GM12875 (cell line): ENCODE measurements at regions not wholly inside any gene's neighbourhood (a gene's known extent, or its start where the extent isn't known, plus 50 kb on each side); places are given as distances from the start of the nearest gene placed in this dataset.

Experiments
- H3K4me3 ChIP-seq: one replicate; pipeline ENCODE4 v1.5.1; 2011; ENCODE audit warnings: low read depth, low read length, control low read depth
- CTCF ChIP-seq: IDR thresholded peaks from 2 replicates; pipeline ENCODE4 v1.5.1; 2011; ENCODE audit warnings: low read depth, mild to moderate bottlenecking, control low read depth, inconsistent platforms, low read length, moderate library complexity, borderline replicate concordance; ENCODE audit not compliant: insufficient read depth

DNA sequence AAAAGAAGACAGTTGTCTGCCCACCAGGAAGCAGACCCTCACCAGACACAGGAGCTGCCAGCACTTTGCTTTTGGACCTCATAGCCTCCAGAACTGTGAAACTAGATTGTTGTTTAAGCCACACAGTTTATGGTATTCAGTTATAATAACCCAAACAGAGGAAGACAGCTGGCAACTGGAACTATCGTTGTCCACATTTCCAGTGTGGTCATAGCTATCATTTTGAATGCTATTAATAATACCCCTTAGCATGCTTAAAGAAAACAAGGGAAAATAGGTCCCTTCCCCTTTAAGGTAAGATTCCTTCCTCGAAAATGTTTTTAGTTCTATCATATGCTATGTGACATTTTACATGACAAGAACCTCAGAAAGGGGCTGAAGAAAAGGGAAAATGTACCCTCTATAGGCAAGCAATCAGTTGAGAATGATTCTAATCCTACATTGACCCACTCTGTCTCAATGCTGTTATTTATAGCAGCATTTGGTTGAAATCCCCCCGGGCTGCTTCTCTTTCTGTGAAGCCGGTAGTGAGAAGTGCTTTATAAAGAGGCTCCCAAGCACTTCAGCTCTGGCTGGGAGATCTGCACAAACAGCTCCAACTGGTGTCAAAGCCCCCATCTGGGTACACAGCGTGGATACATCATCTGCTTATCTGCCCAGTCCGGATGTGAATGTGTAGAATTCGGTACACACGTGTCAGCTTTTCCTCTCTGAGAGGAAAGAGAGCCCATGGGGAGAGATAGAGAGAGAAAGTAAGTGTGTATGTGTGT, 221.2 kb upstream of the FLRT2 start:
- H3K4me3 ChIP-seq, result no peak overlapping the region
- TF ChIP-seq CTCF, result no peak

- no peak overlapping the region for H3K4me3 ChIP-seq
- no peak for TF ChIP-seq CTCF
Measured at GRCh38 chr14:85310491-85311272, 219.3 kb upstream of the FLRT2 start.

GRCh38 chr14:85313560-85314207, 216.3 kb upstream of the FLRT2 start:
- no peak overlapping the region for H3K4me3 ChIP-seq
- no peak for TF ChIP-seq CTCF

GRCh38 chr14:85315290-85315689, 214.7 kb upstream of the FLRT2 start:
- TF ChIP-seq CTCF, result no peak
- no peak overlapping the region for H3K4me3 ChIP-seq

- TF ChIP-seq CTCF, result no peak
- H3K4me3 ChIP-seq, result no peak overlapping the region
Measured at GRCh38 chr14:85315733-85316290, 214.1 kb upstream of the FLRT2 start.

- no peak for TF ChIP-seq CTCF
- no peak overlapping the region for H3K4me3 ChIP-seq
Measured at GRCh38 chr14:85316701-85317410, 213.1 kb upstream of the FLRT2 start.
